ENCODE measurements at regions not wholly inside any gene's neighbourhood (a gene's known extent, or its start where the extent isn't known, plus 50 kb on each side); places are given as distances from the start of the nearest gene placed in this dataset.
"Not testable (repeated sequence)": the region's sequence is repeated elsewhere in the genome, so short reads cannot be mapped to it uniquely, and the experiment has no call there.

DNA sequence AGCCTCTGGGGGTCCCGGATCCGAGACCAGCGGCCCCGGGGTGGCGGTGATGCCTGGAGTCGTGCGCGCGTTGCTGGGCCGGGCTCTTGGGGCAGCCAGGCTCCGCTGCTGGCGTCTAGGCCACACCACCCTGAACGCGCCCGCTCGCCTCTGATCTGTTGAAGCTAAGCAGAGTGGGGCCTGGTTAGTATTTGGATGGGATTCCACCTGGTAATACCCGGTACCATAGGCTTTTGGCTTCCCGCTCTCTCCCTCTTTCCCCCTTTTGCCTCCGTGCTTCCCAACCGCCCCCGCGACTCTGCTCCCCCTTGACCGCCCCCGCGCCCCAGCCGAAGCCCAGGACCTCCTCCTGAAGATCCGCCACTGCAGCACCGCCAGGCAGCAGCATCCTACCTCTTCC is 1383.5 kb upstream of the DEFB115 start:
- Histone ChIP-seq H3K9me3 (ENCODE audit: control insufficient read depth, insufficient read depth, low read depth, low read length) (no peaks in the 10 kb centered on the region), H3K27ac (ENCODE audit: low read length) (no peak overlapping the region), H3K36me3 (ENCODE audit: control insufficient read depth, insufficient read depth, low read length) (no peaks in the 10 kb centered on the region), H3K4me3 (ENCODE audit: low read depth in 2 of 2, low read length in 2 of 2) (peak overlapping the region in 1 of 2 experiments; percentile 18; a peak in 1 of 4 replicates), H3K27me3 (ENCODE audit: control insufficient read depth, insufficient read depth, low read length) (no peaks in the 10 kb centered on the region), H3K4me1 (ENCODE audit: control insufficient read depth, insufficient read depth, low read length) (no peaks in the 10 kb centered on the region)
- no peak for TF ChIP-seq TCF7L2 (IDR thresholded peaks at IDR 0.05; ENCODE audit: low read depth, low read length)
- TF ChIP-seq, protein P1, sequence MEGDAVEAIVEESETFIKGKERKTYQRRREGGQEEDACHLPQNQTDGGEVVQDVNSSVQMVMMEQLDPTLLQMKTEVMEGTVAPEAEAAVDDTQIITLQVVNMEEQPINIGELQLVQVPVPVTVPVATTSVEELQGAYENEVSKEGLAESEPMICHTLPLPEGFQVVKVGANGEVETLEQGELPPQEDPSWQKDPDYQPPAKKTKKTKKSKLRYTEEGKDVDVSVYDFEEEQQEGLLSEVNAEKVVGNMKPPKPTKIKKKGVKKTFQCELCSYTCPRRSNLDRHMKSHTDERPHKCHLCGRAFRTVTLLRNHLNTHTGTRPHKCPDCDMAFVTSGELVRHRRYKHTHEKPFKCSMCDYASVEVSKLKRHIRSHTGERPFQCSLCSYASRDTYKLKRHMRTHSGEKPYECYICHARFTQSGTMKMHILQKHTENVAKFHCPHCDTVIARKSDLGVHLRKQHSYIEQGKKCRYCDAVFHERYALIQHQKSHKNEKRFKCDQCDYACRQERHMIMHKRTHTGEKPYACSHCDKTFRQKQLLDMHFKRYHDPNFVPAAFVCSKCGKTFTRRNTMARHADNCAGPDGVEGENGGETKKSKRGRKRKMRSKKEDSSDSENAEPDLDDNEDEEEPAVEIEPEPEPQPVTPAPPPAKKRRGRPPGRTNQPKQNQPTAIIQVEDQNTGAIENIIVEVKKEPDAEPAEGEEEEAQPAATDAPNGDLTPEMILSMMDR (IDR thresholded peaks at IDR 0.05) = no peak
- no peak for TF ChIP-seq POLR2AphosphoS5 (IDR thresholded peaks at IDR 0.05; ENCODE audit: low read depth, low read length)
- TF ChIP-seq SIN3A (IDR thresholded peaks at IDR 0.05; ENCODE audit: borderline replicate concordance, insufficient read depth, low read depth, low read length) = no peak
- TF ChIP-seq, protein P2, sequence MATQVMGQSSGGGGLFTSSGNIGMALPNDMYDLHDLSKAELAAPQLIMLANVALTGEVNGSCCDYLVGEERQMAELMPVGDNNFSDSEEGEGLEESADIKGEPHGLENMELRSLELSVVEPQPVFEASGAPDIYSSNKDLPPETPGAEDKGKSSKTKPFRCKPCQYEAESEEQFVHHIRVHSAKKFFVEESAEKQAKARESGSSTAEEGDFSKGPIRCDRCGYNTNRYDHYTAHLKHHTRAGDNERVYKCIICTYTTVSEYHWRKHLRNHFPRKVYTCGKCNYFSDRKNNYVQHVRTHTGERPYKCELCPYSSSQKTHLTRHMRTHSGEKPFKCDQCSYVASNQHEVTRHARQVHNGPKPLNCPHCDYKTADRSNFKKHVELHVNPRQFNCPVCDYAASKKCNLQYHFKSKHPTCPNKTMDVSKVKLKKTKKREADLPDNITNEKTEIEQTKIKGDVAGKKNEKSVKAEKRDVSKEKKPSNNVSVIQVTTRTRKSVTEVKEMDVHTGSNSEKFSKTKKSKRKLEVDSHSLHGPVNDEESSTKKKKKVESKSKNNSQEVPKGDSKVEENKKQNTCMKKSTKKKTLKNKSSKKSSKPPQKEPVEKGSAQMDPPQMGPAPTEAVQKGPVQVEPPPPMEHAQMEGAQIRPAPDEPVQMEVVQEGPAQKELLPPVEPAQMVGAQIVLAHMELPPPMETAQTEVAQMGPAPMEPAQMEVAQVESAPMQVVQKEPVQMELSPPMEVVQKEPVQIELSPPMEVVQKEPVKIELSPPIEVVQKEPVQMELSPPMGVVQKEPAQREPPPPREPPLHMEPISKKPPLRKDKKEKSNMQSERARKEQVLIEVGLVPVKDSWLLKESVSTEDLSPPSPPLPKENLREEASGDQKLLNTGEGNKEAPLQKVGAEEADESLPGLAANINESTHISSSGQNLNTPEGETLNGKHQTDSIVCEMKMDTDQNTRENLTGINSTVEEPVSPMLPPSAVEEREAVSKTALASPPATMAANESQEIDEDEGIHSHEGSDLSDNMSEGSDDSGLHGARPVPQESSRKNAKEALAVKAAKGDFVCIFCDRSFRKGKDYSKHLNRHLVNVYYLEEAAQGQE (IDR thresholded peaks at IDR 0.05; ENCODE audit: insufficient read depth in 1 of 2, low read depth in 2 of 2, low read length in 1 of 2) = no peak
- DNase-seq (ENCODE audit: low read depth, low spot score) (no peak), ATAC-seq (no peak)
- CTCF ChIA-PET = no interaction called here
- POLR2A ChIA-PET = no interaction called here
- in situ Hi-C loops (cut with HindIII; ENCODE audit: low pct_unique_long_range_greater_than_20kb, low sequenced_read_pairs) = no loop called here
- intact Hi-C loops (cut with micrococcal nuclease; ENCODE audit: unreplicated experiment) = loop anchor here (10.0 kb wide), 1 partner anchor 759 kb away; no protein-coding TSS in a partner anchor
- BruUV-seq (replicated peaks) = no TSS peak

DNA sequence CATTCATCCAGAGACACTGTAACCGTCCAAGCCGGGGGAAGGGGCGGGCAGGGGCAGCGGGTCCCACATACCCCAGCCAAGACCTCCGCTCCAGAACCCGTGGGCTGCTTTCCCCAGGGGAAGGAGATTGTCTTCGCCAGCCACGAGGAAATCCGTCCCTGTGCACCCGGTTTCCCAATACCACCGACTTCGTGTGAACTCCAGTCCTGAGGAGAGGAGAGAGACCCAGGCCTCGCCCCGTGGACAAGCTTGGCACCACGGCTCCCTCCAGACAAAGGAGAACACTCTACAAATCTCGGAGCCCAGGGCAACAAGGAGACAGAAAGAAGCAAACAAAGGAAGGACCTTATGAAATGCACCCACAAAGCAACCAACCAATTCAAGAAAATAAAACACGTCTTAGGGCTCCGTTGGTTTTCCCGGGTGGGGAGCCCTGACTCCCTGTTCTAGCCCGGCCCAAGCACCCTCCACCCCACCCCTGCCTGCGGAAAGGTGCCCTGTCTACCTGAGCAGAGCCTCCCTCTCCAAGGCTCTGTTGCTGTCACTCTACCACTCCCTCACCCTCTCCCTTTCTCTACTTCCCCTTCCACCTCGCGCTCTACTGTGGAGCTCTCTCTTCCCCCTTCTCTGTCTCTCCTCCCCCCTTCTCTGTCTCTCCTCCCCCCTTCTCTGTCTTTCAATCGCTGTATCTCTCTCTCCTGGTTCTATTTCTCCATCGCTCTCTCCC is 1382.8 kb upstream of the DEFB115 start:
- in situ Hi-C loops (cut with HindIII; ENCODE audit: low pct_unique_long_range_greater_than_20kb, low sequenced_read_pairs) (no loop called here), intact Hi-C loops (cut with micrococcal nuclease; ENCODE audit: unreplicated experiment) (loop anchor here (10.0 kb wide), 1 partner anchor 760 kb away; no protein-coding TSS in a partner anchor)
- no peak overlapping the region for H3K4me3 ChIP-seq (ENCODE audit: low read depth in 2 of 2, low read length in 2 of 2)
- DNase-seq (ENCODE audit: low read depth, low spot score) (no peak), ATAC-seq (no peak)
- H3K27me3 ChIP-seq (ENCODE audit: control insufficient read depth, insufficient read depth, low read length) = no peaks in the 10 kb centered on the region
- H3K4me1 ChIP-seq (ENCODE audit: control insufficient read depth, insufficient read depth, low read length) = no peaks in the 10 kb centered on the region
- POLR2A ChIA-PET = no interaction called here
- no TSS peak for BruUV-seq (replicated peaks)
- TF ChIP-seq POLR2AphosphoS5 (IDR thresholded peaks at IDR 0.05; ENCODE audit: low read depth, low read length) (no peak), SIN3A (IDR thresholded peaks at IDR 0.05; ENCODE audit: borderline replicate concordance, insufficient read depth, low read depth, low read length) (no peak), TCF7L2 (IDR thresholded peaks at IDR 0.05; ENCODE audit: low read depth, low read length) (no peak)
- TF ChIP-seq, protein P2 (IDR thresholded peaks at IDR 0.05; ENCODE audit: insufficient read depth in 1 of 2, low read depth in 2 of 2, low read length in 1 of 2) = no peak
- TF ChIP-seq, protein P1 (IDR thresholded peaks at IDR 0.05) = no peak
- CTCF ChIA-PET = interaction anchor here (0.7 kb wide), 1 partner anchor 106 kb away, joined by 13 read pairs; no protein-coding TSS in a partner anchor
- H3K36me3 ChIP-seq (ENCODE audit: control insufficient read depth, insufficient read depth, low read length) = no peaks in the 10 kb centered on the region
- H3K27ac ChIP-seq (ENCODE audit: low read length) = no peak overlapping the region
- no peaks in the 10 kb centered on the region for H3K9me3 ChIP-seq (ENCODE audit: control insufficient read depth, insufficient read depth, low read depth, low read length)

DNA sequence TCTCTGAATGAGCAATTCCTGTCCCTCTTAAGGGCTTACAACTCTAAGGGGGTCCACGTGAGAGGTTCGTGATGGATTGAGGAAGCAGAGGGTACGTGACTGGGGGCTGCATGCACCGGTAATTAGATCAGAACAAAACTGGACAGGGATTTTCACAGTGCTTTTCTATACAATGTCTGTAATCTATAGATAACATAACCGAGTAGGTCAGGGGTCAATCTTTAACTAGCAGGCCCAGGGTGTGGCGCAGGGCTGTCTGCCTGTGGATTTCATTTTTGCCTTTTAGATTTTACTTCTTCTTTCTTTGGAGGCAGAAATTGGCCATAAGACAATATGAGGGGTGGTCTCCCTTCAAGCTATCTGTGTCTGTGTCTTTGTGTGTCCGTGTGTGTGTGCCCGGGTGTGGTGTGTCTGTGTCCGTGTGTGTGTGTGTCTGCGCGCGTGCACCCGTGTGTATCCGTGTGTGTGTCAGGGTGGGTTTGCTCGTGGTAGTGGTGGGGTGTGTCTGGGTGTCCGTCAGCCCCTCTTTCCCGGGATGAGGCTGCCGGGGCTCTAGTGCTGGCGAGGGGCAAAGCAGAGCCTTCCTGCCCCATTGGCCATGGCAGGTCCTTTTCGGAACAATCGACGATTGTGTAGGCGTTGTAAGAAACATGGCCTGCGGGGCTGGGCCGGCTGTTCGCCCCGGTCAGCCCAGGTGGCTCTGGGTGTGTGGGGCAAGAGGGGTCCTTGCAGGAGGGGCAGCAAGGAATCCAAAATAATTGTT is 1382.0 kb upstream of the DEFB115 start:
- in situ Hi-C loops (cut with HindIII; ENCODE audit: low pct_unique_long_range_greater_than_20kb, low sequenced_read_pairs); H3K36me3 ChIP-seq (ENCODE audit: control insufficient read depth, insufficient read depth, low read length); H3K4me3 ChIP-seq (ENCODE audit: low read depth in 2 of 2, low read length in 2 of 2); ATAC-seq; H3K4me1 ChIP-seq (ENCODE audit: control insufficient read depth, insufficient read depth, low read length); DNase-seq (ENCODE audit: low read depth, low spot score); H3K9me3 ChIP-seq (ENCODE audit: control insufficient read depth, insufficient read depth, low read depth, low read length); BruUV-seq (replicated peaks); H3K27me3 ChIP-seq (ENCODE audit: control insufficient read depth, insufficient read depth, low read length); H3K27ac ChIP-seq (ENCODE audit: low read length); POLR2A ChIA-PET: not testable (repeated sequence)
- CTCF ChIA-PET = interaction anchor here (0.7 kb wide), 1 partner anchor 107 kb away, joined by 13 read pairs; no protein-coding TSS in a partner anchor
- intact Hi-C loops (cut with micrococcal nuclease; ENCODE audit: unreplicated experiment) = loop anchor here (10.0 kb wide), 1 partner anchor 761 kb away; no protein-coding TSS in a partner anchor

Measured in Panc1 (cell line).